Right lobe of liver (tissue), 6 donors: ENCODE measurements at regions not wholly inside any gene's neighbourhood (a gene's known extent, or its start where the extent isn't known, plus 50 kb on each side); places are given as distances from the start of the nearest gene placed in this dataset.

Experiments used
- ATAC-seq, 4 donors: fragments of 200-7000 bp; cut with Tn5 transposase; one replicate each; pipeline ENCODE4 v1.9.1; 2020; ENCODE audit warnings: mild to moderate bottlenecking in 4 of 4, moderate library complexity in 4 of 4
- DNase-seq, 3 donors: peaks; one replicate each; pipeline ENCODE4 v3.0.0-alpha.2; 2020
- H3K27ac ChIP-seq, 3 donors: fragments of 200-600 bp; one replicate each; pipeline ENCODE4 v1.8.0; 2022
- H3K27me3 ChIP-seq, 2 donors: fragments of 200-600 bp; one replicate each; pipeline ENCODE4 v1.8.0; 2022
- H3K36me3 ChIP-seq, 4 donors: fragments of 200-600 bp; sonication (generic) in 1 of 4; one replicate each; pipeline versions ENCODE4 v1.5.1 to v1.8.0; 2017 to 2022; ENCODE audit warnings: control low read depth in 1 of 4
- H3K4me1 ChIP-seq, 4 donors: fragments of 200-600 bp; sonication (generic) in 1 of 4; one replicate each; pipeline versions ENCODE4 v1.5.1 to v1.8.0; 2017 to 2022; ENCODE audit warnings: control low read depth in 1 of 4
- H3K4me3 ChIP-seq, 3 donors: fragments of 200-600 bp; one replicate each; pipeline ENCODE4 v1.8.0; 2022
- H3K9me3 ChIP-seq, 4 donors: fragments of 200-600 bp; sonication (generic) in 1 of 4; one replicate each; pipeline versions ENCODE4 v1.5.1 to v1.8.0; 2017 to 2022; ENCODE audit warnings: control low read depth in 1 of 4
- CTCF ChIP-seq, 4 donors: fragments of 200-600 bp in 3 of 4; fragments of 450-650 bp in 1 of 4; IDR thresholded peaks; one replicate each; pipeline versions ENCODE4 v1.5.1 to v1.8.0; 2016 to 2022; ENCODE audit warnings: antibody characterized with exemption in 4 of 4, mild to moderate bottlenecking in 2 of 4
- POLR2A ChIP-seq: fragments of 450-650 bp; IDR thresholded peaks from one replicate; pipeline ENCODE4 v1.6.1; 2017; ENCODE audit warnings: antibody characterized with exemption, mild to moderate bottlenecking
- WGBS: methylation state at CpG from one replicate; pipeline ENCODE4 v1.1.6; 2018; ENCODE audit warnings: low coverage, low lambda C conversion rate; ENCODE audit not compliant: insufficient coverage; ENCODE audit errors: missing lambda C conversion rate; 5-methylcytosine and 5-hydroxymethylcytosine counted together
- intact Hi-C, 2 donors: fragments of 100-400 bp; cut with DNase I; formaldehyde crosslinking; loops; one replicate each; pipeline versions ENCODE4 v1.11.2 to v1.14.1; 2022
- donor health status: DM: no; HTN: yes; CAD: no.
- donor health status: DM: no; HTN: no; CAD: no.
- donor health status: DM: no; HTN: no; CAD: no.
- donor health status: DM: no; HTN: yes; CAD: no.
- donor health status: DM: no; HTN: yes; CAD: no.

- intact Hi-C loops = no loop called here
- Histone ChIP-seq H3K4me3 (no peak overlapping the region), H3K36me3 (no peaks in the 10 kb centered on the region), H3K4me1 (no peaks in the 10 kb centered on the region), H3K27me3 (no peaks in the 10 kb centered on the region), H3K9me3 (no peaks in the 10 kb centered on the region), H3K27ac (peak overlapping the region; percentile 58 to 66 (median 63))
- ATAC-seq (peak; percentile 63 to 73 (median 68)), DNase-seq (peak; percentile 61 to 76 (median 71))
- 41% methylated on average over 10 of the region's 19 CpGs for WGBS
- no peak for TF ChIP-seq POLR2A
- TF ChIP-seq CTCF (IDR thresholded peaks at IDR 0.05) = no peak
Observed at GRCh38 chr10:31697271-31698180, 231.1 kb downstream of the ARHGAP12 start.

GRCh38 chr10:31694929-31695837, 233.4 kb downstream of the ARHGAP12 start:
- ATAC-seq = no peak
- intact Hi-C loops = no loop called here
- no peak overlapping the region for H3K27ac ChIP-seq
- H3K4me3 ChIP-seq = no peak overlapping the region
- no peaks in the 10 kb centered on the region for H3K36me3 ChIP-seq
- TF ChIP-seq POLR2A (no peak), CTCF (IDR thresholded peaks at IDR 0.05) (no peak)
- no peaks in the 10 kb centered on the region for H3K27me3 ChIP-seq
- 33% methylated on average over 1 of the region's 14 CpGs for WGBS
- H3K4me1 ChIP-seq = no peaks in the 10 kb centered on the region
- DNase-seq = no peak
- H3K9me3 ChIP-seq = no peaks in the 10 kb centered on the region

- no peak for ATAC-seq
- intact Hi-C loops = no loop called here
Observed at GRCh38 chr10:31694126-31694685, 234.4 kb downstream of the ARHGAP12 start.

More at GRCh38 chr10:31694126-31694685, 234.4 kb downstream of the ARHGAP12 start:
- TF ChIP-seq CTCF (IDR thresholded peaks at IDR 0.05) (no peak), POLR2A (no peak)
- DNase-seq = no peak
- H3K27ac ChIP-seq = no peak overlapping the region
- H3K4me1 ChIP-seq = no peaks in the 10 kb centered on the region
- H3K36me3 ChIP-seq = no peaks in the 10 kb centered on the region
- no peaks in the 10 kb centered on the region for H3K9me3 ChIP-seq
- WGBS = 35% methylated on average over 5 of the region's 6 CpGs
- H3K27me3 ChIP-seq = no peaks in the 10 kb centered on the region
- H3K4me3 ChIP-seq = no peak overlapping the region
